ENCODE measurements at regions not wholly inside any gene's neighbourhood (a gene's known extent, or its start where the extent isn't known, plus 50 kb on each side); places are given as distances from the start of the nearest gene placed in this dataset.

GRCh38 chr13:103403148-103403740 lies 337.0 kb upstream of the SLC10A2 start:
- DNase-seq = no peak

GRCh38 chr13:103395139-103395538 lies 328.9 kb upstream of the SLC10A2 start:
- DNase-seq = no peak

- no peak for DNase-seq
These were observed 328.4 kb upstream of the SLC10A2 start for GRCh38 chr13:103394618-103395017.

GRCh38 chr13:103391936-103392335 lies 325.7 kb upstream of the SLC10A2 start:
- DNase-seq = no peak

- DNase-seq = no peak
These were observed 322.6 kb upstream of the SLC10A2 start for GRCh38 chr13:103388839-103389238.

- no peak for DNase-seq
These were observed 320.1 kb upstream of the SLC10A2 start for GRCh38 chr13:103386341-103386740.

- no peak for DNase-seq
These were observed 307.7 kb upstream of the SLC10A2 start for GRCh38 chr13:103373916-103374315.

- no peak for DNase-seq
These were observed 305.1 kb upstream of the SLC10A2 start for GRCh38 chr13:103371271-103371670.

GRCh38 chr13:103370790-103371189 lies 304.6 kb upstream of the SLC10A2 start:
- DNase-seq = no peak

- no peak for DNase-seq
These were observed 292.2 kb upstream of the SLC10A2 start for GRCh38 chr13:103358255-103358932.

- DNase-seq = no peak
These were observed 290.1 kb upstream of the SLC10A2 start for GRCh38 chr13:103356226-103356864.

GRCh38 chr13:103354171-103354570 lies 288.0 kb upstream of the SLC10A2 start:
- no peak for DNase-seq

GRCh38 chr13:103351035-103351828 lies 285.0 kb upstream of the SLC10A2 start:
- DNase-seq = no peak

GRCh38 chr13:103350147-103350546 lies 283.9 kb upstream of the SLC10A2 start:
- DNase-seq = no peak

- DNase-seq = no peak
These were observed 283.2 kb upstream of the SLC10A2 start for GRCh38 chr13:103349211-103349980.

- no peak for DNase-seq
These were observed 269.0 kb upstream of the SLC10A2 start for GRCh38 chr13:103335241-103335640.

- no peak for DNase-seq
These were observed 265.7 kb upstream of the SLC10A2 start for GRCh38 chr13:103331924-103332323.

- no peak for DNase-seq
These were observed 262.7 kb upstream of the SLC10A2 start for GRCh38 chr13:103328899-103329298.

- no peak for DNase-seq
These were observed 260.1 kb upstream of the SLC10A2 start for GRCh38 chr13:103326326-103326725.

GRCh38 chr13:103325672-103326071 lies 259.5 kb upstream of the SLC10A2 start:
- DNase-seq = no peak

GRCh38 chr13:103324641-103325040 lies 258.4 kb upstream of the SLC10A2 start:
- no peak for DNase-seq

- DNase-seq = no peak
These were observed 249.5 kb upstream of the SLC10A2 start for GRCh38 chr13:103315711-103316110.

GRCh38 chr13:103312467-103312866 lies 246.2 kb upstream of the SLC10A2 start:
- no peak for DNase-seq
